Parathyroid adenoma (tissue), 2 donors: ENCODE measurements at regions not wholly inside any gene's neighbourhood (a gene's known extent, or its start where the extent isn't known, plus 50 kb on each side); places are given as distances from the start of the nearest gene placed in this dataset.

Source experiments
- H2AFZ ChIP-seq: fragments of 300-600 bp; sonication (generic); one replicate; pipeline ENCODE4 v1.7.0; 2017; ENCODE audit warnings: antibody characterized with exemption, mild to moderate bottlenecking
- H3K27ac ChIP-seq: fragments of 300-600 bp; sonication (generic); one replicate; pipeline ENCODE4 v1.7.0; 2017
- H3K27me3 ChIP-seq: fragments of 300-600 bp; sonication (generic); one replicate; pipeline ENCODE4 v1.7.0; 2017; ENCODE audit warnings: low read length; ENCODE audit not compliant: control insufficient read depth, insufficient read depth
- H3K36me3 ChIP-seq: fragments of 300-600 bp; sonication (generic); one replicate; pipeline ENCODE4 v1.7.0; 2017; ENCODE audit warnings: low read length; ENCODE audit not compliant: control insufficient read depth, insufficient read depth
- H3K4me1 ChIP-seq: fragments of 300-600 bp; sonication (generic); one replicate; pipeline ENCODE4 v1.7.0; 2017; ENCODE audit warnings: control low read depth
- H3K4me2 ChIP-seq: fragments of 300-600 bp; sonication (generic); one replicate; pipeline ENCODE4 v1.7.0; 2017; ENCODE audit warnings: low read length
- H3K4me3 ChIP-seq: fragments of 300-600 bp; sonication (generic); one replicate; pipeline ENCODE4 v1.7.0; 2017; ENCODE audit warnings: low read depth, low read length
- H3K79me2 ChIP-seq: fragments of 300-600 bp; sonication (generic); one replicate; pipeline ENCODE4 v1.7.0; 2017; ENCODE audit warnings: control low read depth
- H3K9ac ChIP-seq: fragments of 300-600 bp; sonication (generic); one replicate; pipeline ENCODE4 v1.7.0; 2017; ENCODE audit warnings: mild to moderate bottlenecking
- H3K9me3 ChIP-seq: fragments of 300-600 bp; sonication (generic); one replicate; pipeline ENCODE4 v1.7.0; 2017; ENCODE audit warnings: low read length; ENCODE audit not compliant: control insufficient read depth
- TF ChIP-seq, protein P1 (sequence below): fragments of 300-600 bp; sonication (generic); IDR thresholded peaks from one replicate; pipeline ENCODE4 v1.7.0; 2017; ENCODE audit warnings: antibody characterized with exemption, mild to moderate bottlenecking
- donor health status: primary hyperparathyroidism.

DNA sequence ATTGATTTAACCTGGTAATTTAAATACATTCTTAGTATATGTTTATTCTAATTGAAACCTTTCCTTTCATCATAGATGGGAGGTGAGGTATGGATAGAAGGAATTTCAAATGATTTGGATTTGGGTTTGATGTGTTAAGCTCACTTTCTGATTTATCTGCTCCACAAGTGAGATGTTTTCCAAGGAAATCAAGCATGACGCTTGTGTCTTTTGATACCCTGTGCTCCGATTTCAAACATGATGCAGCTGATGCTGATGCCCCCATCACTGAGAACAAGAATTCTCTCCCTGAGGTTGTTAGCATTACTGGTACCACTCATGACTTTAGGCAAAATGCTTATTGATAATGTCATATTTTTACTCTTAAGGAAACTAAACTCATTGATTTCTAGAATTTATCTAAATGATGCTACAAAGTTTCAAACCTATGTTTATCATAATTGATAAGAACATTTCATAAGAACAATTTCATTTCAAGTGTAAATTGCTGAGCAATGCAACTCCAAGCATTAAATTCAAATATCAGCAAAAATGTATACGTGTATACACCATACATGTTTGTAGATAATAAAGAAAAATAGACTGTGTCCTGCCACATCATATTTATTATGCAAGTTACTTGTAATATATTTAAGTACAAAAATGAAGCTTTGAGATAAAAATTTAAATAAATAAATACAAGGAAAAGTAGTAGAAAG lies 75.5 kb upstream of the LRIG3 start:
- H3K9ac ChIP-seq: no peak overlapping the region
- H3K4me2 ChIP-seq: no peak overlapping the region
- H3K4me1 ChIP-seq: no peaks in the 10 kb centered on the region
- H3K36me3 ChIP-seq: no peaks in the 10 kb centered on the region
- no peak overlapping the region for H2AFZ ChIP-seq
- no peaks in the 10 kb centered on the region for H3K79me2 ChIP-seq
- TF ChIP-seq, protein P1, sequence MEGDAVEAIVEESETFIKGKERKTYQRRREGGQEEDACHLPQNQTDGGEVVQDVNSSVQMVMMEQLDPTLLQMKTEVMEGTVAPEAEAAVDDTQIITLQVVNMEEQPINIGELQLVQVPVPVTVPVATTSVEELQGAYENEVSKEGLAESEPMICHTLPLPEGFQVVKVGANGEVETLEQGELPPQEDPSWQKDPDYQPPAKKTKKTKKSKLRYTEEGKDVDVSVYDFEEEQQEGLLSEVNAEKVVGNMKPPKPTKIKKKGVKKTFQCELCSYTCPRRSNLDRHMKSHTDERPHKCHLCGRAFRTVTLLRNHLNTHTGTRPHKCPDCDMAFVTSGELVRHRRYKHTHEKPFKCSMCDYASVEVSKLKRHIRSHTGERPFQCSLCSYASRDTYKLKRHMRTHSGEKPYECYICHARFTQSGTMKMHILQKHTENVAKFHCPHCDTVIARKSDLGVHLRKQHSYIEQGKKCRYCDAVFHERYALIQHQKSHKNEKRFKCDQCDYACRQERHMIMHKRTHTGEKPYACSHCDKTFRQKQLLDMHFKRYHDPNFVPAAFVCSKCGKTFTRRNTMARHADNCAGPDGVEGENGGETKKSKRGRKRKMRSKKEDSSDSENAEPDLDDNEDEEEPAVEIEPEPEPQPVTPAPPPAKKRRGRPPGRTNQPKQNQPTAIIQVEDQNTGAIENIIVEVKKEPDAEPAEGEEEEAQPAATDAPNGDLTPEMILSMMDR: no peak
- H3K27me3 ChIP-seq: no peaks in the 10 kb centered on the region
- no peak overlapping the region for H3K27ac ChIP-seq
- H3K9me3 ChIP-seq: no peaks in the 10 kb centered on the region
- no peak overlapping the region for H3K4me3 ChIP-seq

DNA sequence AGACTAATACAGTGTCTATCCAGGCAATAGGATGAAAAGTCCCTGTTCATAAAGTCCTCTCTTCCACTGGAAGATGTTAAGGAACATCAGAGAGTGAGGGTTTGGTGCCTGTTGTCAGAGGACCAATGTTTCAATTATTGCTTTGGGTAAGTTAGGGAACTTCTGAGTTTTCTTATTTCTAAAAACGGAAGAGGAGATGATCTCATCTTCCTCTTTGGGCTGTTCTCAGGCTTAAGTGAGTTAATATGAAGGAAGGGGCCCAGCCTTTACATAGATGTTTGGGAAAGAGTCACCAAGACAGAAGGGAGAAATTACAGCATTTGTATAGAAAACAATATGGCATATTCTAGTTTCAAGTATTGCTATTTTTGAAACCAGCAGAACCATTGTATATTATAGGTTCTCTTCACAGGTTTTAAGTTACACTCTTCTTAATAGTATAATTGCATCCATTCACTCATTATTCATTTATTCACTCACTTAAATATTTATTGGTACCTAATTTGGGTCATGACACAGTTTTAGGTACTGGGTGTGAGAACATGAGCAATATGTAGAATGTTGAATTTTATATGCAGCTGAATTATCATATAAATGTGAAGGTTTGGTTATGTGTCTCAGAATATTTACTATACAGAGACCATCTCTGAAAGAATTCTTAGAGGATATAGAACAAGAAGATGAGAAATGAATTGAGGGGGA lies 68.5 kb upstream of the LRIG3 start:
- Histone ChIP-seq H3K4me2 (no peak overlapping the region), H3K4me1 (no peaks in the 10 kb centered on the region), H3K79me2 (no peaks in the 10 kb centered on the region), H3K9ac (no peak overlapping the region), H3K36me3 (no peaks in the 10 kb centered on the region), H3K27me3 (no peaks in the 10 kb centered on the region), H3K9me3 (no peaks in the 10 kb centered on the region), H3K27ac (no peak overlapping the region), H2AFZ (no peak overlapping the region), H3K4me3 (no peak overlapping the region)
- TF ChIP-seq, protein P1: no peak

DNA sequence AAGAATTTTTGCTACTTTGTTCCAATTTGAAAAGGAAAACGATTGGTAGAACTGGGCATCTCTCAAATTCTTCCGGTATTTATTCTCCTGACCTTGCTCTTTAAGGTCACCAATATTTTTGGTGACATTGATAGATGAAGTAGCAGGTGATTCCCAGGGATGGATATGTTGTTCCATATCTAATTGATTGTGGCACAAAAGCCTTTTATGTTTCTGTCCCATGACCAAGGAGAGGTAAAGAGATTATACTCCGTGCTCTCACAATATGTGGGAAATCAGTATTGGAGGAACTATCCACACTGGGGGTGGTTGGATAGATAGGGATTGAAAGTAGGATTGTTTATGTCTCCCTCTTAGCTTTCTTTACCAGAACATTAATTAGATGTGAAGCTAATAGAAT lies 61.7 kb upstream of the LRIG3 start:
- no peaks in the 10 kb centered on the region for H3K79me2 ChIP-seq
- no peak overlapping the region for H3K4me3 ChIP-seq
- no peak overlapping the region for H2AFZ ChIP-seq
- TF ChIP-seq, protein P1: no peak
- H3K27ac ChIP-seq: no peak overlapping the region
- no peaks in the 10 kb centered on the region for H3K4me1 ChIP-seq
- H3K36me3 ChIP-seq: no peaks in the 10 kb centered on the region
- H3K9ac ChIP-seq: no peak overlapping the region
- H3K27me3 ChIP-seq: no peaks in the 10 kb centered on the region
- H3K9me3 ChIP-seq: no peaks in the 10 kb centered on the region
- no peak overlapping the region for H3K4me2 ChIP-seq

DNA sequence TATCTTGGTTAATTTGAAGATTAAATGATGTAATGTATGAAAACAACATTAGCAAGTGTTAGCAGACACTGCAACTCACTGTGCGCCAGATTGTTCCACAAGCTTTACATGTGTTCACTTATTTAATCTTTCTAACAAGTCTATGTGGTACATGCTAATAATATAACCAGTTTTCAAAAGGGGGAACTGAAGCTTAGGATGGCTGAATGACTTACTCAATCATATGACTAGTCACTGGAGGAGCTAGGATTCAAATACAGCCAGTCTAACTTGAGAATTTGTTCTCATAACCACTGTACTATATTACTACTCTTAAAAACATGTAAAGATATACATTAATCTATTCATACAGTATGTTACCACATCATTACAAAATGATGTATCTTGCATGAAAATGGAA lies 60.5 kb upstream of the LRIG3 start:
- Histone ChIP-seq H3K36me3 (no peaks in the 10 kb centered on the region), H3K9me3 (no peaks in the 10 kb centered on the region), H3K4me3 (no peak overlapping the region), H3K9ac (no peak overlapping the region), H2AFZ (no peak overlapping the region), H3K27me3 (no peaks in the 10 kb centered on the region), H3K79me2 (no peaks in the 10 kb centered on the region), H3K4me2 (no peak overlapping the region), H3K4me1 (no peaks in the 10 kb centered on the region), H3K27ac (no peak overlapping the region)
- TF ChIP-seq, protein P1: no peak
